HEK293T (cell line): ENCODE measurements at regions not wholly inside any gene's neighbourhood (a gene's known extent, or its start where the extent isn't known, plus 50 kb on each side); places are given as distances from the start of the nearest gene placed in this dataset.
A peak's percentile ranks its signal among the peaks of the same experiment; 100 is the strongest.

Experiments used
- CTCF ChIA-PET: fragments of 350-600 bp; formaldehyde crosslinking; extraction: SDS; loops from one replicate; lab custom pipeline; 2021; ENCODE audit warnings: antibody characterized with exemption, inconsistent platforms; lab: Yijun Ruan, JAX
- POLR2A ChIA-PET: fragments of 350-600 bp; formaldehyde crosslinking; extraction: SDS; loops from one replicate; lab custom pipeline; 2020; ENCODE audit warnings: antibody characterized with exemption, inconsistent platforms; lab: Yijun Ruan, JAX
- DNase-seq: peaks from one replicate; pipeline ENCODE4 v3.0.0; 2012; ENCODE audit warnings: mixed read lengths; ENCODE audit errors: extremely low spot score
- ARNT ChIP-seq: fragments of 450-650 bp; IDR thresholded peaks from 2 replicates; pipeline ENCODE4 v1.6.1; 2017; ENCODE audit warnings: mild to moderate bottlenecking
- BHLHE40 ChIP-seq: fragments of 450-650 bp; IDR thresholded peaks from 2 replicates; pipeline ENCODE4 v1.6.1; 2016; ENCODE audit warnings: mild to moderate bottlenecking, moderate library complexity, borderline replicate concordance
- CTBP1 ChIP-seq: fragments of 450-650 bp; IDR thresholded peaks from 2 replicates; pipeline ENCODE4 v1.6.1; 2016; ENCODE audit warnings: borderline replicate concordance
- ELF4 ChIP-seq: fragments of 450-650 bp; IDR thresholded peaks from 2 replicates; pipeline ENCODE4 v1.6.1; 2017; ENCODE audit warnings: antibody characterized with exemption
- FOXA1 ChIP-seq: fragments of 450-650 bp; IDR thresholded peaks from 2 replicates; pipeline ENCODE4 v1.6.1; 2016; ENCODE audit warnings: mild to moderate bottlenecking
- FOXK2 ChIP-seq: fragments of 450-650 bp; IDR thresholded peaks from 2 replicates; pipeline ENCODE4 v1.6.1; 2016; ENCODE audit warnings: mild to moderate bottlenecking
- FOXM1 ChIP-seq: fragments of 450-650 bp; IDR thresholded peaks from 2 replicates; pipeline ENCODE4 v1.6.1; 2017; ENCODE audit warnings: mild to moderate bottlenecking, borderline replicate concordance
- HDGF ChIP-seq: fragments of 450-650 bp; IDR thresholded peaks from 2 replicates; pipeline ENCODE4 v1.6.1; 2017; ENCODE audit warnings: antibody characterized with exemption, borderline replicate concordance
- L3MBTL2 ChIP-seq: fragments of 450-650 bp; conservative IDR thresholded peaks from 2 replicates; pipeline ENCODE4 v1.6.1; 2016; ENCODE audit warnings: mild to moderate bottlenecking
- LEF1 ChIP-seq: fragments of 450-650 bp; IDR thresholded peaks from 2 replicates; pipeline ENCODE4 v1.6.1; 2017; ENCODE audit warnings: mild to moderate bottlenecking, borderline replicate concordance
- NFRKB ChIP-seq: fragments of 450-650 bp; IDR thresholded peaks from 2 replicates; pipeline ENCODE4 v1.6.1; 2016; ENCODE audit warnings: mild to moderate bottlenecking, moderate library complexity
- PKNOX1 ChIP-seq: fragments of 450-650 bp; IDR thresholded peaks from 2 replicates; pipeline ENCODE4 v1.6.1; 2016
- SP1 ChIP-seq: fragments of 450-650 bp; IDR thresholded peaks from 2 replicates; pipeline ENCODE4 v1.6.1; 2017
- SUZ12 ChIP-seq: fragments of 450-650 bp; IDR thresholded peaks from 2 replicates; pipeline ENCODE4 v1.6.1; 2016; ENCODE audit warnings: mild to moderate bottlenecking
- TARDBP ChIP-seq: fragments of 450-650 bp; IDR thresholded peaks from 2 replicates; pipeline ENCODE4 v1.6.1; 2016
- ZNF384 ChIP-seq: fragments of 450-650 bp; IDR thresholded peaks from 2 replicates; pipeline ENCODE4 v1.6.1; 2016

- ChIA-PET CTCF (no interaction called here), POLR2A (no interaction called here)
- TF ChIP-seq SUZ12 (no peak), BHLHE40 (no peak), ELF4 (no peak), PKNOX1 (no peak), LEF1 (no peak), SP1 (no peak), HDGF (no peak)
- DNase-seq = peak; percentile 13
These were observed 737.1 kb downstream of the FAT4 start for GRCh38 chr4:126051689-126052424.

GRCh38 chr4:126056116-126056650 lies 741.4 kb downstream of the FAT4 start:
- CTCF ChIA-PET = no interaction called here
- DNase-seq = no peak
- POLR2A ChIA-PET = no interaction called here
- TF ChIP-seq FOXM1 = no peak
- TF ChIP-seq SP1 = no peak
- TF ChIP-seq FOXA1 = no peak
- TF ChIP-seq ARNT = no peak
- no peak for TF ChIP-seq NFRKB
- no peak for TF ChIP-seq CTBP1
- TF ChIP-seq TARDBP = no peak
- no peak for TF ChIP-seq LEF1
- TF ChIP-seq FOXK2 = no peak
- no peak for TF ChIP-seq PKNOX1
- TF ChIP-seq ZNF384 = no peak
- no peak for TF ChIP-seq L3MBTL2
- TF ChIP-seq SUZ12 = no peak
- no peak for TF ChIP-seq HDGF
- TF ChIP-seq BHLHE40 = no peak
- TF ChIP-seq ELF4 = no peak

GRCh38 chr4:126057371-126057770 lies 742.6 kb downstream of the FAT4 start:
- no peak for TF ChIP-seq TARDBP
- TF ChIP-seq HDGF = no peak
- no peak for TF ChIP-seq PKNOX1
- TF ChIP-seq FOXK2 = no peak
- TF ChIP-seq CTBP1 = no peak
- TF ChIP-seq LEF1 = no peak
- TF ChIP-seq ARNT = no peak
- TF ChIP-seq SP1 = no peak
- no peak for TF ChIP-seq ELF4
- POLR2A ChIA-PET = no interaction called here
- CTCF ChIA-PET = no interaction called here

GRCh38 chr4:126058596-126058995 lies 743.8 kb downstream of the FAT4 start:
- ChIA-PET POLR2A (no interaction called here), CTCF (no interaction called here)
- TF ChIP-seq NFRKB = no peak
- DNase-seq = no peak

More at GRCh38 chr4:126057371-126057770, 742.6 kb downstream of the FAT4 start:
- DNase-seq = no peak

- CTCF ChIA-PET = no interaction called here
- POLR2A ChIA-PET = no interaction called here
- TF ChIP-seq ARNT = no peak
- TF ChIP-seq BHLHE40 = no peak
- no peak for TF ChIP-seq FOXA1
- no peak for TF ChIP-seq NFRKB
- TF ChIP-seq L3MBTL2 = no peak
- TF ChIP-seq FOXM1 = no peak
- TF ChIP-seq SP1 = no peak
- TF ChIP-seq CTBP1 = no peak
- no peak for TF ChIP-seq ZNF384
These were observed 746.9 kb downstream of the FAT4 start for GRCh38 chr4:126061655-126062054.

GRCh38 chr4:126065016-126065415 lies 750.3 kb downstream of the FAT4 start:
- ChIA-PET POLR2A (no interaction called here), CTCF (no interaction called here)
- no peak for DNase-seq
- TF ChIP-seq CTBP1 (no peak), NFRKB (no peak), FOXM1 (no peak), TARDBP (no peak), FOXK2 (no peak), SUZ12 (no peak), SP1 (no peak), FOXA1 (no peak), PKNOX1 (no peak), L3MBTL2 (no peak), ARNT (no peak), ZNF384 (no peak), HDGF (no peak), ELF4 (no peak)

More at GRCh38 chr4:126061655-126062054, 746.9 kb downstream of the FAT4 start:
- DNase-seq = no peak
